D721Med (cell line): ENCODE measurements at regions not wholly inside any gene's neighbourhood (a gene's known extent, or its start where the extent isn't known, plus 50 kb on each side); places are given as distances from the start of the nearest gene placed in this dataset.

Experiments
- DNase-seq: peaks from one replicate; pipeline ENCODE4 v3.0.0; 2011; ENCODE audit warnings: low spot score; ENCODE audit not compliant: insufficient read length
- FAIRE-seq: peaks from 2 replicates; lab custom pipeline; 2011; peaks lifted over from hg19 to GRCh38; lab: Jason Lieb, UNC
- TF ChIP-seq, protein P1 (sequence below): IDR thresholded peaks from 2 replicates; pipeline ENCODE4 v1.5.1; 2012; ENCODE audit warnings: mild to moderate bottlenecking, control low read depth; ENCODE audit not compliant: insufficient read depth; ENCODE audit errors: missing control alignments

DNA sequence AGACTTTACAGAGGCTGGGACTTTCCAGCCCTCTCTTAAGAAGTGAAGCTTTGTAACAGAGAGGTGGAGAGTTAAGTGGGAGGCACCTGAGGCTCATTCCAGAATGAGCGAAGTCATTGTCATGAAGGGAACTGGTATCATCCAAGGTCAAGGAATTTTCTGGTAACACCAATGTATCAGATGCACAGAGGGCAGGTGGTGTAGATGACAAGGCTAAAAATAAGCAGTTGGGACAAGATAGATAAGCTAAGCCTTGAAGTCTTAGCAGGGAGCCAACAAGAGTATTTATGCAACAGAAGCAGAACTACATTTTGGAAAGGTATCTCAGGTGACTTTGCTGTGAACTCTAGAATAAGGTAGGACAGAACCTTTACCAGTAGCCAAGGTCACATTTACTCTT is 257.0 kb upstream of the AUTS2 start:
- DNase-seq (no peak), FAIRE-seq (no peak)
- TF ChIP-seq, protein P1, sequence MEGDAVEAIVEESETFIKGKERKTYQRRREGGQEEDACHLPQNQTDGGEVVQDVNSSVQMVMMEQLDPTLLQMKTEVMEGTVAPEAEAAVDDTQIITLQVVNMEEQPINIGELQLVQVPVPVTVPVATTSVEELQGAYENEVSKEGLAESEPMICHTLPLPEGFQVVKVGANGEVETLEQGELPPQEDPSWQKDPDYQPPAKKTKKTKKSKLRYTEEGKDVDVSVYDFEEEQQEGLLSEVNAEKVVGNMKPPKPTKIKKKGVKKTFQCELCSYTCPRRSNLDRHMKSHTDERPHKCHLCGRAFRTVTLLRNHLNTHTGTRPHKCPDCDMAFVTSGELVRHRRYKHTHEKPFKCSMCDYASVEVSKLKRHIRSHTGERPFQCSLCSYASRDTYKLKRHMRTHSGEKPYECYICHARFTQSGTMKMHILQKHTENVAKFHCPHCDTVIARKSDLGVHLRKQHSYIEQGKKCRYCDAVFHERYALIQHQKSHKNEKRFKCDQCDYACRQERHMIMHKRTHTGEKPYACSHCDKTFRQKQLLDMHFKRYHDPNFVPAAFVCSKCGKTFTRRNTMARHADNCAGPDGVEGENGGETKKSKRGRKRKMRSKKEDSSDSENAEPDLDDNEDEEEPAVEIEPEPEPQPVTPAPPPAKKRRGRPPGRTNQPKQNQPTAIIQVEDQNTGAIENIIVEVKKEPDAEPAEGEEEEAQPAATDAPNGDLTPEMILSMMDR = no peak

DNA sequence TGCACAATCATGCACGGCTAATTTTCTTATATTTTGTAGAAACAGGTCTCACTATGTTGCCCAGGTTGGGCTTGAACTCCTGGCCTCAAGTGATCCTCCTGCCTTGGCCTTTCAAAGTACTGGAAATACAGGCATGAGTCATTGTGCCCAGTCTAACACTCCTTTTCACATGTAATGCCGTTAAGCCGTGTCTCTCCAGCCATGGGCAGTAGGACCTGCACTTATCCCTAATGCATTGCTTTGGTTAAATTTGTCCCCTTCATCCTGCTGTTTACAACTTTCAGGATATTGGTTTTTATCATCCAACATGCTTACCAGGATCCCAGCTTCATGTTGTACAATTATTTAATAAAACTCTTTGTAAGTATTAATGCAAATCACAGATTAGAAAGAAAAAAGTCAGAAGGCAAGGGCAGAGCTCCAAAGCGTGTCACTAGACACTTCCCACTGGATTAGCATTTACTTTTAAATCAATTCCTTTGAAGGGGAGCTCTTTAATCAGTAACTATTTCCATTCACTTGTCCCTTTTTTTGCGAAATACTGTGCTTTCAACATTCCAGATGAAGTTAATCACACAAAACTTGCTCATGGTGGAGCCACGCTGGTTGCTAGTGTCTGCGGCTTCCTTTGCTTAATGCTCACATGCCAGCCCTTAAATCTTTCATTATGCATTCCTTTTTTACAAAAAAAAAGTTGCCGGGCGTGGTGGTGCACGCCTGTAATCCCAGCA is 256.0 kb upstream of the AUTS2 start:
- TF ChIP-seq, protein P1 = no peak
- FAIRE-seq = no peak
- DNase-seq = no peak

DNA sequence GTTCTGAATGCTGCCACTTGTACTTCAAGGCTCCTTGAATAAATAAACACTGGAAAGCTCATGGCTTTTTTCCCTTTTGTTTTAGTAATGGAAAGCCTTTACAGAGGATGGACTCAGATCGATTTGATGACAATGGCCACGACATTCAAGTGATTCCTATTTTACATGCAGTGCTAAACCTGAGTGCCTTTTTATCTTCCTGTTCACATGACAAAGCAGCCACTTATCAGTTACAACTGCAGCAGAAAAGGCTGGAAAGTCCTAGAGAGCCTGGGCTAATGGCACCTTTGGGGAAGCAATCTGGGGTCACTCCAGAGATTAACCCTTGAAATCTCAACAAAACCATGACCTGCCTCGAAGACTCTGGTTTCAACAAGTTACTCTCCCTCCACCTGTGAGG is 249.0 kb upstream of the AUTS2 start:
- no peak for FAIRE-seq
- TF ChIP-seq, protein P1 = no peak
- no peak for DNase-seq

DNA sequence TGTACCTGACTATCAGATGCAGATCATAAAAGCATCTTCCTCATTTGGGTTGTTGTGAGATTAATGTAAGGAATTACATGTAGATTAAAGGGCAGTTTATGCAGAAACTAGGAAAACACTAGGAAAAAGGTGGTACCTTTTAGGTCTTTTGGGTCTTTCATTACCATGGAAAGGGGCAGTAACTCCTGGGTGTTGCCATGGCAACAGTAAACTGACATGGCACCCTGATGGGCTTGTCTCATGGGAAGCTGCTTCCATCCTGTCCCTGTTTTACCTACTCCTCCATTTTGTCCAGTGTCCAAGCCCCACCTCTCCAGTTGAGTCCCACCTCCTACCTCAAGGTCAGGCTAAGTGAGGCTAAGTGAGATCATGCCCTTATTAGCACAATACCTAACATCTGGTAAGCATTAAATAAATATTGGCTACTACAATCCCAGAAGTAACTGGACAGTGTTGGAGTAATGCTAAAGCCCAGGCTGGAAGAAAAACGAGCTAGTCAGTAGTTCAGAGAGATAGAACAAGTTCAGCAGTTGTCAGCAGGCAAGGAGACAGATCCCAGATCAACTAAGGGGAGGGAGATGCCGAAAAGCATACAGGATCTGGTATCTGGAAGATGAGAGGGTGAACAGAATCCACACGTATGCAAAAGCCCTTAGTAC is 240.0 kb upstream of the AUTS2 start:
- no peak for FAIRE-seq
- DNase-seq = no peak
- TF ChIP-seq, protein P1 = no peak

DNA sequence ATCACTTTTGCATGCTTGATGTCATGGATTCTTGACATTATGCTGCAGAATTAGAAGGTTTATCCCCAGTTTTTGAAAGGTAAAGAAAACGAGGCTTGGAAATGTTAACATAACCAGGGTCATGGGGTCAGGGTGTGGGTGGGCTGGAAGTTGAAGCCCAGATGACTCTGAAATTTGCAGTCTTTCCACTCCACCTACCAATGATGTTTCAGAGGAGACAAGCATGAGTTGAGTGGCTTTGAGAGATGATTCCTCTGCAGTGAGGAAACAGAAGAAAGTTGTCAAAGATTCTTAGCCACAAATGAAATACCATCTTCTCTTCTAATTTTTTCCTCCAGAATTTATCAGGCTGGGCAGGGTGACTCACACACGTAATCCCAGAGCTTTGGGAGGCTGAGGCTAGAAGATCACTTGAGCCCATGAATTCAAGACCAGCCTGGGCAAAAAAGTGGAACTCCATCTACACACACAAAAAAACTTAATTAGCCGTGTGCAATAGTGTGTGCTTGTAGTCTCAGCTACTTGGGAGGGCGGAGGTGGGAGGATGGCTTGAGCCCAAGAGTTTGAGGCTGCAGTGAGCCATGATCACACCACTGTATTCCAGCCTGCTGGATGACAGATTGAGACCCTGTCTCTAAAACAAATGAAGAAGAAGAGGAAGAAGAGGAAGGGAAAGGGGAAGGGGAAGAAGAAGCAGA is 239.1 kb upstream of the AUTS2 start:
- no peak for DNase-seq
- no peak for FAIRE-seq
- TF ChIP-seq, protein P1 = no peak

DNA sequence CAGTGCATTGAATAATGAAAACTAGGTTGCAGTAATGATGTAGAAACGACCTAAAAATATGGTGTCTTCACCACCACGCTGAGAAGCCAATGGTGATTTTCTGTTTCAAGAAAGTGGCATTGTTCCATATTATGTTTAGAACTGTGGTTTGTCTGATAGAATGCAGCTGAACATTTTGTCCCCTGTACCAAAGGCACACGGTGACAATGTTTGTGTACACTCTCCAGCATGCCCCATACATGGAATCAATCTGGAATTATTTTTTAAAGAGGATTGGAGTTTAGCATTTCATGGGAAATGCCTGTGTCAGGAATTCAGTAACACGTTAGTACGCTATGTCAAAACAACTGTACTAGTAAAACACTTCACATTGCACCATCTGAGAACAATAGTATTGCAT is 237.4 kb upstream of the AUTS2 start:
- TF ChIP-seq, protein P1 = no peak
- DNase-seq (no peak), FAIRE-seq (no peak)
